ENCODE measurements at regions not wholly inside any gene's neighbourhood (a gene's known extent, or its start where the extent isn't known, plus 50 kb on each side); places are given as distances from the start of the nearest gene placed in this dataset.

- intact Hi-C loops (cut with micrococcal nuclease), result no loop called here
Measured at GRCh38 chr2:120936476-120937334, 201.0 kb downstream of the GLI2 start.

- intact Hi-C loops (cut with micrococcal nuclease), result no loop called here
Measured at GRCh38 chr2:120937686-120938044, 202.0 kb downstream of the GLI2 start.

GRCh38 chr2:120938045-120938771, 202.5 kb downstream of the GLI2 start:
- intact Hi-C loops (cut with micrococcal nuclease), result no loop called here

- intact Hi-C loops (cut with micrococcal nuclease), result no loop called here
Measured at GRCh38 chr2:120939595-120940318, 204.1 kb downstream of the GLI2 start.

- intact Hi-C loops (cut with micrococcal nuclease), result no loop called here
Measured at GRCh38 chr2:120940319-120940696, 204.6 kb downstream of the GLI2 start.

GRCh38 chr2:120940726-120941256, 205.1 kb downstream of the GLI2 start:
- intact Hi-C loops (cut with micrococcal nuclease), result no loop called here

GRCh38 chr2:120941571-120942120, 206.0 kb downstream of the GLI2 start:
- intact Hi-C loops (cut with micrococcal nuclease), result no loop called here

GRCh38 chr2:120942658-120943057, 207.0 kb downstream of the GLI2 start:
- intact Hi-C loops (cut with micrococcal nuclease), result no loop called here

- intact Hi-C loops (cut with micrococcal nuclease), result no loop called here
Measured at GRCh38 chr2:120943403-120944034, 207.9 kb downstream of the GLI2 start.

- intact Hi-C loops (cut with micrococcal nuclease), result no loop called here
Measured at GRCh38 chr2:120944575-120944974, 208.9 kb downstream of the GLI2 start.

GRCh38 chr2:120945091-120945490, 209.4 kb downstream of the GLI2 start:
- intact Hi-C loops (cut with micrococcal nuclease), result no loop called here

- intact Hi-C loops (cut with micrococcal nuclease), result no loop called here
Measured at GRCh38 chr2:120945832-120946499, 210.3 kb downstream of the GLI2 start.

- intact Hi-C loops (cut with micrococcal nuclease), result no loop called here
Measured at GRCh38 chr2:120947327-120947726, 211.7 kb downstream of the GLI2 start.

- intact Hi-C loops (cut with micrococcal nuclease), result no loop called here
Measured at GRCh38 chr2:120947982-120948661, 212.5 kb downstream of the GLI2 start.

GRCh38 chr2:120948662-120949011, 213.0 kb downstream of the GLI2 start:
- intact Hi-C loops (cut with micrococcal nuclease), result no loop called here

- intact Hi-C loops (cut with micrococcal nuclease), result no loop called here
Measured at GRCh38 chr2:120949027-120949956, 213.6 kb downstream of the GLI2 start.

- intact Hi-C loops (cut with micrococcal nuclease), result no loop called here
Measured at GRCh38 chr2:120949957-120950590, 214.4 kb downstream of the GLI2 start.

GRCh38 chr2:120951693-120952092, 216.0 kb downstream of the GLI2 start:
- intact Hi-C loops (cut with micrococcal nuclease), result no loop called here

All from T-helper 2 cell treated with Interferon-gamma antibody and Interleukin-4, amounts not matched to agents 100 ng/mL and 5 ng/mL, for 36 hours (primary cell).